RCC 7860 (cell line): ENCODE measurements at regions not wholly inside any gene's neighbourhood (a gene's known extent, or its start where the extent isn't known, plus 50 kb on each side); places are given as distances from the start of the nearest gene placed in this dataset.
A peak's percentile ranks its signal among the peaks of the same experiment; 100 is the strongest.
"Not testable (repeated sequence)": the region's sequence is repeated elsewhere in the genome, so short reads cannot be mapped to it uniquely, and the experiment has no call there.

ENCODE experiments used
- DNase-seq: peaks from one replicate; pipeline ENCODE4 v3.0.0-alpha.2; 2015; ENCODE audit warnings: low spot score
- FAIRE-seq: peaks from 2 replicates; lab custom pipeline; 2012; peaks lifted over from hg19 to GRCh38; lab: Jason Lieb, UNC

GRCh38 chr3:27561576-27561975 lies 77.4 kb upstream of the SLC4A7 start:
- DNase-seq (no peak), FAIRE-seq (no peak)

- DNase-seq: no peak
- no peak for FAIRE-seq
Measured at GRCh38 chr3:27560484-27561056, 76.4 kb upstream of the SLC4A7 start.

GRCh38 chr3:27559835-27560234 lies 75.7 kb upstream of the SLC4A7 start:
- DNase-seq: no peak
- FAIRE-seq: no peak

GRCh38 chr3:27559381-27559780 lies 75.2 kb upstream of the SLC4A7 start:
- no peak for FAIRE-seq
- DNase-seq: no peak

GRCh38 chr3:27557411-27557810 lies 73.2 kb upstream of the SLC4A7 start:
- DNase-seq (no peak), FAIRE-seq (no peak)

- DNase-seq: no peak
- no peak for FAIRE-seq
Measured at GRCh38 chr3:27556887-27557286, 72.7 kb upstream of the SLC4A7 start.

GRCh38 chr3:27554706-27555105 lies 70.5 kb upstream of the SLC4A7 start:
- FAIRE-seq: no peak
- DNase-seq: no peak

GRCh38 chr3:27553886-27554540 lies 69.8 kb upstream of the SLC4A7 start:
- FAIRE-seq (no peak), DNase-seq (peak; percentile 37)

GRCh38 chr3:27552708-27553107 lies 68.5 kb upstream of the SLC4A7 start:
- DNase-seq: peak; percentile 82
- FAIRE-seq: peak; percentile 79

GRCh38 chr3:27551413-27551812 lies 67.2 kb upstream of the SLC4A7 start:
- DNase-seq: not testable (repeated sequence)

GRCh38 chr3:27545061-27545460 lies 60.9 kb upstream of the SLC4A7 start:
- no peak for DNase-seq
- no peak for FAIRE-seq

More at GRCh38 chr3:27551413-27551812, 67.2 kb upstream of the SLC4A7 start:
- FAIRE-seq: not testable (repeated sequence)

GRCh38 chr3:27544372-27544865 lies 60.2 kb upstream of the SLC4A7 start:
- peak; percentile 9 for DNase-seq
- FAIRE-seq: peak; percentile 49

GRCh38 chr3:27542476-27542875 lies 58.3 kb upstream of the SLC4A7 start:
- FAIRE-seq (no peak), DNase-seq (peak; percentile 32)

GRCh38 chr3:27540231-27540630 lies 56.0 kb upstream of the SLC4A7 start:
- no peak for FAIRE-seq

GRCh38 chr3:27536491-27536890 lies 52.3 kb upstream of the SLC4A7 start:
- FAIRE-seq: no peak
- no peak for DNase-seq

More at GRCh38 chr3:27540231-27540630, 56.0 kb upstream of the SLC4A7 start:
- no peak for DNase-seq

GRCh38 chr3:27535809-27536392 lies 51.7 kb upstream of the SLC4A7 start:
- FAIRE-seq (peak; percentile 69), DNase-seq (peak; percentile 82)

GRCh38 chr3:27533718-27534573 lies 49.8 kb upstream of the SLC4A7 start:
- DNase-seq: peak; percentile 98
- peak; percentile 96 for FAIRE-seq
